HCT116 (cell line): ENCODE measurements at regions not wholly inside any gene's neighbourhood (a gene's known extent, or its start where the extent isn't known, plus 50 kb on each side); places are given as distances from the start of the nearest gene placed in this dataset.

Experiments used
- ATF3 ChIP-seq: IDR thresholded peaks from 2 replicates; pipeline ENCODE4 v1.6.1; 2012
- CEBPB ChIP-seq: IDR thresholded peaks from 2 replicates; pipeline ENCODE4 v1.6.1; 2012; ENCODE audit warnings: low read depth
- CTCF ChIP-seq, 3 experiments: fragments of 200-600 bp in 1 of 3; sonication (generic) in 1 of 3; IDR thresholded peaks in 2 of 3; conservative IDR thresholded peaks in 1 of 3; 2 replicates each; pipeline ENCODE4 v1.5.1; 2012 to 2017; ENCODE audit warnings: low read depth in 2 of 3, low read length in 2 of 3, antibody characterized with exemption in 1 of 3, borderline replicate concordance in 1 of 3, control low read depth in 1 of 3, mild to moderate bottlenecking in 1 of 3, mixed read lengths in 1 of 3, mixed run types in 1 of 3, moderate library complexity in 1 of 3; ENCODE audit not compliant: insufficient read depth in 1 of 3
- EGR1 ChIP-seq: IDR thresholded peaks from 2 replicates; pipeline ENCODE4 v1.6.1; 2012; ENCODE audit warnings: low read depth
- ELF1 ChIP-seq: IDR thresholded peaks from 2 replicates; pipeline ENCODE4 v1.6.1; 2012; ENCODE audit warnings: low read depth, borderline replicate concordance
- EZH2 ChIP-seq: fragments of 200-600 bp; sonication (generic); IDR thresholded peaks from 2 replicates; pipeline ENCODE4 v1.6.1; 2017; ENCODE audit warnings: antibody characterized with exemption, mixed run types
- EZH2phosphoT487 ChIP-seq: fragments of 200-600 bp; IDR thresholded peaks from 2 replicates; pipeline ENCODE4 v1.6.1; 2018; ENCODE audit warnings: antibody characterized with exemption, borderline replicate concordance
- POLR2A ChIP-seq: IDR thresholded peaks from 2 replicates; pipeline ENCODE4 v1.7.0; 2011; ENCODE audit warnings: borderline replicate concordance; ENCODE audit not compliant: insufficient read depth, insufficient read length; ENCODE audit errors: extremely low read depth
- POLR2AphosphoS5 ChIP-seq: IDR thresholded peaks from 2 replicates; pipeline ENCODE4 v1.6.1; 2011; ENCODE audit warnings: mild to moderate bottlenecking, low read depth, low read length, moderate library complexity
- SIN3A ChIP-seq: IDR thresholded peaks from 2 replicates; pipeline ENCODE4 v1.6.1; 2012; ENCODE audit warnings: low read depth
- ZFX ChIP-seq: fragments of 450-650 bp; IDR thresholded peaks from 2 replicates; pipeline ENCODE4 v1.6.1; 2017
- ZNF274 ChIP-seq: fragments of 200-500 bp; sonication (Bioruptor generic); IDR thresholded peaks from 2 replicates; pipeline ENCODE4 v1.6.1; 2014; ENCODE audit warnings: mild to moderate bottlenecking, low read depth, low read length, inconsistent platforms

- TF ChIP-seq CTCF (IDR thresholded peaks at IDR 0.05 in 2 of 3, conservative IDR thresholded peaks at IDR 0.05 in 1 of 3; ENCODE audit: borderline replicate concordance in 1 of 3, insufficient read depth in 1 of 3, low read depth in 2 of 3, low read length in 2 of 3) = no peak
- no peak for TF ChIP-seq POLR2AphosphoS5
- TF ChIP-seq EZH2phosphoT487 = no peak
- TF ChIP-seq CEBPB = no peak
- no peak for TF ChIP-seq EZH2
- TF ChIP-seq ATF3 = no peak
- no peak for TF ChIP-seq EGR1
- TF ChIP-seq POLR2A = no peak
- TF ChIP-seq SIN3A = no peak
- TF ChIP-seq ELF1 = no peak
- TF ChIP-seq ZFX = no peak
- no peak for TF ChIP-seq ZNF274
Measured at GRCh38 chr3:130291148-130291547, 54.3 kb upstream of the COL6A5 start.
